IMR-90 (cell line): ENCODE measurements at regions not wholly inside any gene's neighbourhood (a gene's known extent, or its start where the extent isn't known, plus 50 kb on each side); places are given as distances from the start of the nearest gene placed in this dataset.

ENCODE experiments used
- ATAC-seq: fragments of 200-7000 bp; cut with Tn5 transposase; 2 replicates; pipeline ENCODE4 v1.9.1; 2020; ENCODE audit warnings: low read depth, mild to moderate bottlenecking, moderate library complexity
- BruUV-seq: library from RNA; stranded (reverse); fragments of 400-500 nt; replicated peaks from 2 replicates; lab custom pipeline; 2021; lab: Mats Ljungman, UMichigan
- CTCF ChIA-PET: fragments of 300-600 bp; formaldehyde crosslinking; extraction: SDS; loops from one replicate; lab custom pipeline; 2021; ENCODE audit warnings: antibody characterized with exemption; lab: Yijun Ruan, JAX
- POLR2A ChIA-PET: fragments of 300-600 bp; sonication (Branson Sonifier 250); formaldehyde crosslinking; loops from one replicate; lab custom pipeline; 2022; ENCODE audit warnings: antibody characterized with exemption; ENCODE audit not compliant: unreplicated experiment; lab: Charles Lee
- DNase-seq: peaks from one replicate; pipeline ENCODE4 v3.0.0; 2013
- H2AFZ ChIP-seq: replicated peaks from 2 replicates; pipeline ENCODE3; 2013; ENCODE audit warnings: low read length, mild to moderate bottlenecking; ENCODE audit not compliant: poor library complexity
- H2AK5ac ChIP-seq: 2 replicates; pipeline ENCODE4 v1.6.1; 2013; ENCODE audit warnings: low read depth, low read length, inconsistent platforms
- H2AK9ac ChIP-seq: replicated peaks from 2 replicates; pipeline ENCODE3; 2013; ENCODE audit warnings: mild to moderate bottlenecking, low read depth, low read length, moderate library complexity; ENCODE audit not compliant: poor library complexity
- H2BK120ac ChIP-seq: 2 replicates; pipeline ENCODE4 v1.6.1; 2013; ENCODE audit warnings: low read depth, low read length, inconsistent platforms
- H2BK15ac ChIP-seq: 3 replicates; pipeline ENCODE4 v1.6.1; 2013; ENCODE audit warnings: low read depth, low read length, inconsistent platforms
- H2BK20ac ChIP-seq: 2 replicates; pipeline ENCODE4 v1.6.1; 2013; ENCODE audit warnings: low read depth, mild to moderate bottlenecking, inconsistent platforms, low read length, moderate library complexity
- H2BK5ac ChIP-seq: 2 replicates; pipeline ENCODE4 v1.6.1; 2013; ENCODE audit warnings: mild to moderate bottlenecking, low read depth, low read length, inconsistent platforms; ENCODE audit not compliant: poor library complexity, severe bottlenecking
- H3K14ac ChIP-seq: replicated peaks from 2 replicates; pipeline ENCODE4 v1.6.1; 2013; ENCODE audit warnings: low read depth, low read length, inconsistent platforms
- H3K18ac ChIP-seq: 2 replicates; pipeline ENCODE4 v1.6.1; 2013; ENCODE audit warnings: low read depth, low read length, control low read depth
- H3K23ac ChIP-seq: 2 replicates; pipeline ENCODE4 v1.6.1; 2013; ENCODE audit warnings: low read depth, low read length, inconsistent platforms
- H3K27ac ChIP-seq: 2 replicates; pipeline ENCODE4 v1.5.1; 2013; ENCODE audit warnings: mild to moderate bottlenecking, control low read depth, low read length; ENCODE audit not compliant: insufficient read depth
- H3K27me3 ChIP-seq: 2 replicates; pipeline ENCODE4 v1.6.1; 2013; ENCODE audit warnings: low read length; ENCODE audit not compliant: control insufficient read depth, insufficient read depth
- H3K36me3 ChIP-seq: 2 replicates; pipeline ENCODE4 v1.6.1; 2013; ENCODE audit warnings: low read length, mixed read lengths; ENCODE audit not compliant: control insufficient read depth, insufficient read depth
- H3K4ac ChIP-seq: 2 replicates; pipeline ENCODE4 v1.6.1; 2013; ENCODE audit warnings: low read depth, low read length, inconsistent platforms
- H3K4me1 ChIP-seq: 2 replicates; pipeline ENCODE4 v1.6.1; 2013; ENCODE audit warnings: low read length, mixed read lengths; ENCODE audit not compliant: control insufficient read depth, insufficient read depth
- H3K4me2 ChIP-seq: 2 replicates; pipeline ENCODE4 v1.6.1; 2013; ENCODE audit warnings: low read depth, mild to moderate bottlenecking, control low read depth, low read length, moderate library complexity
- H3K4me3 ChIP-seq: 2 replicates; pipeline ENCODE4 v1.5.1; 2013; ENCODE audit warnings: low read depth, mild to moderate bottlenecking, control low read depth, low read length, moderate library complexity; ENCODE audit not compliant: insufficient read depth
- H3K56ac ChIP-seq: 2 replicates; pipeline ENCODE4 v1.6.1; 2013; ENCODE audit warnings: low read length, inconsistent platforms; ENCODE audit not compliant: insufficient read depth; ENCODE audit errors: extremely low read depth
- H3K79me1 ChIP-seq, 2 experiments: 2 replicates each; pipeline ENCODE4 v1.6.1; 2013; ENCODE audit warnings: low read length in 2 of 2, inconsistent platforms in 1 of 2, low read depth in 1 of 2
- H3K9ac ChIP-seq: 2 replicates; pipeline ENCODE4 v1.6.1; 2013; ENCODE audit warnings: low read depth, low read length, control low read depth
- H3K9me1 ChIP-seq: 2 replicates; pipeline ENCODE4 v1.6.1; 2013; ENCODE audit warnings: low read length, inconsistent platforms; ENCODE audit not compliant: insufficient read depth
- H3K9me3 ChIP-seq: 2 replicates; pipeline ENCODE4 v1.6.1; 2013; ENCODE audit warnings: low read length; ENCODE audit not compliant: control insufficient read depth, insufficient read depth
- H4K20me1 ChIP-seq: 2 replicates; pipeline ENCODE4 v1.6.1; 2013; ENCODE audit warnings: low read length, inconsistent platforms; ENCODE audit not compliant: insufficient read depth
- H4K5ac ChIP-seq: 2 replicates; pipeline ENCODE4 v1.6.1; 2013; ENCODE audit warnings: mild to moderate bottlenecking, low read depth, low read length, control low read depth
- H4K8ac ChIP-seq, 2 experiments: 2 replicates each; pipeline ENCODE4 v1.6.1; 2013; ENCODE audit warnings: low read depth in 2 of 2, low read length in 2 of 2, control low read depth in 1 of 2, inconsistent platforms in 1 of 2
- H4K91ac ChIP-seq: 2 replicates; pipeline ENCODE4 v1.6.1; 2013; ENCODE audit warnings: low read depth, low read length, inconsistent platforms; ENCODE audit not compliant: insufficient read depth
- BHLHE40 ChIP-seq: fragments of 150-350 bp; IDR thresholded peaks from 2 replicates; pipeline ENCODE4 v1.6.1; 2016; ENCODE audit warnings: mild to moderate bottlenecking, low read depth, low read length
- CHD1 ChIP-seq: IDR thresholded peaks from 2 replicates; pipeline ENCODE4 v1.6.1; 2012; ENCODE audit warnings: low read depth, low read length, improper control_type of control experiment
- CTCF ChIP-seq: conservative IDR thresholded peaks from 2 replicates; pipeline ENCODE4 v1.5.1; 2012; ENCODE audit warnings: mild to moderate bottlenecking, low read depth, low read length, improper control_type of control experiment
- FOS ChIP-seq: fragments of 150-350 bp; IDR thresholded peaks from 2 replicates; pipeline ENCODE4 v1.6.1; 2016; ENCODE audit warnings: low read depth, low read length
- MXI1 ChIP-seq: IDR thresholded peaks from 2 replicates; pipeline ENCODE4 v1.6.1; 2012; ENCODE audit warnings: low read depth, mild to moderate bottlenecking, low read length, moderate library complexity, borderline replicate concordance
- NFE2L2 ChIP-seq: fragments of 150-350 bp; IDR thresholded peaks from 2 replicates; pipeline ENCODE4 v1.6.1; 2016; ENCODE audit warnings: low read depth, mild to moderate bottlenecking, low read length
- POLR2A ChIP-seq: IDR thresholded peaks from 2 replicates; pipeline ENCODE4 v1.6.1; 2012; ENCODE audit warnings: mild to moderate bottlenecking, low read depth, low read length
- RFX5 ChIP-seq: IDR thresholded peaks from 2 replicates; pipeline ENCODE4 v1.8.0; 2012; ENCODE audit warnings: low read depth, mild to moderate bottlenecking, low read length, moderate library complexity
- USF2 ChIP-seq: fragments of 150-350 bp; IDR thresholded peaks from 2 replicates; pipeline ENCODE4 v1.6.1; 2017; ENCODE audit warnings: mild to moderate bottlenecking, antibody characterized with exemption, low read length, low read depth
- WGBS, 2 experiments: methylation state at CpG; one replicate each; pipeline versions ENCODE4 v1.1.5 to v1.1.7; 2013; ENCODE audit warnings: missing lambda C conversion rate in 2 of 2; ENCODE audit not compliant: insufficient read length in 1 of 2; ENCODE audit errors: extremely low coverage in 2 of 2; 5-methylcytosine and 5-hydroxymethylcytosine counted together
- dilution Hi-C: fragments of 300-500 bp; cut with HindIII; formaldehyde crosslinking; loops from one replicate; pipeline ENCODE4 v1.14.3; 2018; ENCODE audit warnings: low sequenced_read_pairs; ENCODE audit not compliant: unreplicated experiment
- in situ Hi-C: fragments of 300-500 bp; cut with MboI; formaldehyde crosslinking; loops from 3 replicates; pipeline ENCODE4 v1.14.3; 2019; ENCODE audit warnings: low sequenced_read_pairs, inconsistent platforms, mixed read lengths
- intact Hi-C: fragments of 100-400 bp; cut with micrococcal nuclease; formaldehyde crosslinking; loops from 2 replicates; pipeline ENCODE4 v1.10.0; 2022

GRCh38 chr7:13717031-13717430 is 272.4 kb downstream of the ETV1 start:
- Histone ChIP-seq H2AK9ac (no peak overlapping the region), H3K23ac (no peak overlapping the region), H2BK20ac (no peak overlapping the region), H3K56ac (no peak overlapping the region), H4K8ac (no peak overlapping the region), H3K27ac (no peak overlapping the region), H3K79me1 (no peaks in the 10 kb centered on the region), H4K5ac (no peak overlapping the region), H3K4me3 (no peak overlapping the region), H2AFZ (no peak overlapping the region), H4K91ac (no peak overlapping the region), H3K9ac (no peak overlapping the region), H4K20me1 (no peaks in the 10 kb centered on the region), H3K4me1 (no peaks in the 10 kb centered on the region), H3K4me2 (no peak overlapping the region), H3K18ac (no peak overlapping the region), H3K27me3 (no peaks in the 10 kb centered on the region), H3K36me3 (no peaks in the 10 kb centered on the region), H3K9me3 (peaks cover 2% of the 10 kb centered on the region; the same call in 1 of the 2 replicates), H2BK5ac (no peak overlapping the region), H3K14ac (no peak overlapping the region; the same call in 1 of the 2 replicates), H3K9me1 (no peaks in the 10 kb centered on the region), H2BK15ac (no peak overlapping the region), H2BK120ac (no peak overlapping the region), H2AK5ac (no peak overlapping the region), H3K4ac (no peak overlapping the region)
- ATAC-seq (no peak), DNase-seq (no peak)
- dilution Hi-C loops, result no loop called here
- intact Hi-C loops, result no loop called here
- no TSS peak for BruUV-seq
- in situ Hi-C loops, result no loop called here
- no peak for TF ChIP-seq RFX5
- TF ChIP-seq POLR2A, result no peak
- no peak for TF ChIP-seq NFE2L2
- TF ChIP-seq FOS, result no peak
- no peak for TF ChIP-seq BHLHE40
- no peak for TF ChIP-seq USF2
- TF ChIP-seq CTCF, result no peak
- TF ChIP-seq CHD1, result no peak
- no peak for TF ChIP-seq MXI1
- POLR2A ChIA-PET, result no interaction called here
- no CpG with 5 or more reads among the region's 2 CpGs for WGBS, 2 experiments
- CTCF ChIA-PET, result no interaction called here
